Fibroblast of skin of scalp (primary cell): ENCODE measurements at regions not wholly inside any gene's neighbourhood (a gene's known extent, or its start where the extent isn't known, plus 50 kb on each side); places are given as distances from the start of the nearest gene placed in this dataset.

ENCODE experiments used
- DNase-seq: peaks from one replicate; pipeline ENCODE4 v3.0.0-alpha.2; 2013

GRCh38 chr16:62445909-62446308 is 409.7 kb upstream of the CDH8 start:
- peak; percentile 3 for DNase-seq

DNA sequence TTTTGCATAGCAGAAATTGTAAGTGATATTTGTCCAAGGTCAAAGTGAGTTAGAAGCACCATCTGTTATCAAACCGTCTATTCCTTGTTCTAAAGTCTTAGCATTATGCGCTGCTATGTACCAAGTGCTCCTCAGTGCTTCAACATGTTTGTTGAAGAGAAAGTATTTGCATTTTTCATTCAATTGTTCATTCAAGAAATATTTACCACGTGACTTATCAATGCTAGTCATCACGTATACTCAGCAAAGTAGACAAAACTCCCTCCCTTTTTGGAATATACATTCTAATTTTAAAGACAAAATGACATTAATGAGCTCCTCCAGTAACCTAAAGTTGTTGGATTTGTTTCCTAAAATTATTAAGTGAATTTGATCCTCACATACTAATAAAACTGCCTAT is 388.0 kb upstream of the CDH8 start:
- DNase-seq, result no peak

DNA sequence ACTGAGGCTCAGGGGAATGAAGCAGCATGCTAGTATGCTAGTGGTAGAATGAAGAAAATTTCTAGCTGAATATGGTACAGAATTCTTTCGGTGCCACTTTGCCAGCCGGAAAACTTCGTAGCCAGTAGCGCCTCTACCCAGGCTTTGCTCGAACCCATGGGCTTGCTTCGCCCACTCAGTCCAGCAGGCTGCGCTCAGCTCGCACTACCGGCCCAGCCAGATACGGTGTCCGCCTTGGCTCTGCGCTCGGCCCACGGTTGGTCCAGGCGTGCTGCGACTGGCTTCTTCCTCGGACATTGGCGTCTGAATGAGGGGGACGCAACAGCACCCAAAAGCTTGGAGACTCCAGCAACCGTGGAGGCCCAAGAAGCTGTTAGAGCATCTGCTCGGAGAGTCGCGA is 372.5 kb upstream of the CDH8 start:
- DNase-seq, result no peak

- DNase-seq, result no peak
Observed at GRCh38 chr16:62406387-62406786, 370.1 kb upstream of the CDH8 start.

- DNase-seq, result no peak
Observed at GRCh38 chr16:62404842-62405611, 368.8 kb upstream of the CDH8 start.

- DNase-seq, result no peak
Observed at GRCh38 chr16:62392698-62393097, 356.5 kb upstream of the CDH8 start.

DNA sequence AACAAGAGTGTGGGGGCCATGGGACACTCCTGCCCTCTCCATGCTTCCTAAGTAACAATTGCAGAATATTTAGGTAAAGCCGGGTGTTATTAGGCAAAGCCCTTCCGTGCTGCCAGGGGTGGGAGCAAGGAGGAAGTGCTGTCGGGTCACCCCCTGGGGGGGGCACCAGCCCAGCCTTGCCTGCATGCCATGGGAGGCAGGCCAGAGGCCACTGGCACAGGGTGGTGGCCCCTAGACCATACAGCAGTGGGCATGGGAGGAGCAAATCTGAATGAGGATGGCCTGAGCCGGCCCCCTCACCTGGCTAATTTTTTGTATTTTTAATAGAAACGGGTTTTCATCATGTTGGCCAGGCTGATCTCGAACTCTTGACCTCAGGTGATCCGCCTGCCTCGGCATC is 355.7 kb upstream of the CDH8 start:
- DNase-seq, result no peak

DNA sequence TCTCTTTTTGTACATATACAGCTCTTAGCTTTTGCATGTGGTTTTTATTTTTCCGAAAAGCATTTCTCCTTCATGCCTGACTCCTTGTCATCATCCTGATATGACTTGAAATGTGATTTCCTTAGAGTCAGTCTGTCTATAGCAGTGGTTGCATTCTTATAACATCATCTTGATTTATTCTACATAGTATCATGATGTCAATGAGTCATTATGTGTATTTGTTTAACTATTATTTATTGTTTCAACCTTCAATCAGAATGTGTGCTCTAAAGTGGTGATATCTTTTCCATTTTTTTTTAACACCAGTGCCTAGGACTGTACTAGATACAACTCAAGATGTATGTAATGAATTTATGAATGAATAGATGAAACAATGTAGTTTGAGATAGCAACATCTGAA is 354.9 kb upstream of the CDH8 start:
- DNase-seq, result no peak

DNA sequence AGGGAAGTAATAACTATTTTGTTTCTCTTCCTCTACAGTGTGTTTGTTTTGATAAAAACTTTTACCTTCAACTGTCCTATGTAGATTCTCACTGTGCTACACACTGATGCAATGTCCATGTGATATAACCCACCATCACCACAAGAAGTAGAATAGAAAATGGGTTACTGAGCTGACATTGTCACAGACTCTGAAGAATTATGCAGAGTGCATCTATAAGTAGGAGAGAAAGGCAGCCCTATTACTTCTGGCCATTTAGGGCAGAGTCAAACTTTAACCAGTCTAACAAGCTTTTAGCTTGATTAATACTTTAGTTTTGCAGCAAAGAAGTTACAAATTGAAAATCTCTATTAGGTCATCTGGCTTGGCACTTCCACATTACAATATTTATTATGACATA is 354.0 kb upstream of the CDH8 start:
- DNase-seq, result no peak

- DNase-seq, result no peak
Observed at GRCh38 chr16:62386411-62386810, 350.2 kb upstream of the CDH8 start.

- DNase-seq, result no peak
Observed at GRCh38 chr16:62383941-62384340, 347.7 kb upstream of the CDH8 start.

DNA sequence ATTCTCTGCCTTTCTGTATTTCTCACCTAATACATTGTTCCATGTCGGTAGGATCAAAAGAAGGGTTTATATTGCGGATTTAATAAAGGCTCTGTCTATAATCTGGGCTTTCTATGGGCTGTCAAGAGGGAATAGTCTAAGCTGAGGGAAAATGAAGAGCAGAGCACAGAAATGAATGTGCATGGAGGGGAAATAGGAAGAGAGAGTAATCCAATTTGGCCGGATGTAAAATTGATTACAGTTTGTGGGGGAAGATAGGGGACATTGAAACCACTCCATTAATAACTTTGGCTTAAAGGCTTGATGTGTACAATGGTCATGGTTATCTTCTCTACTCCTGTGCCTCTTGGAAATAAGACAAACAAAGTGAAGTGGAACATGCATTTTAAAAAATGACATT is 334.2 kb upstream of the CDH8 start:
- DNase-seq, result no peak

- DNase-seq, result peak; percentile 0
Observed at GRCh38 chr16:62363501-62363900, 327.3 kb upstream of the CDH8 start.

- DNase-seq, result no peak
Observed at GRCh38 chr16:62353355-62353754, 317.1 kb upstream of the CDH8 start.

DNA sequence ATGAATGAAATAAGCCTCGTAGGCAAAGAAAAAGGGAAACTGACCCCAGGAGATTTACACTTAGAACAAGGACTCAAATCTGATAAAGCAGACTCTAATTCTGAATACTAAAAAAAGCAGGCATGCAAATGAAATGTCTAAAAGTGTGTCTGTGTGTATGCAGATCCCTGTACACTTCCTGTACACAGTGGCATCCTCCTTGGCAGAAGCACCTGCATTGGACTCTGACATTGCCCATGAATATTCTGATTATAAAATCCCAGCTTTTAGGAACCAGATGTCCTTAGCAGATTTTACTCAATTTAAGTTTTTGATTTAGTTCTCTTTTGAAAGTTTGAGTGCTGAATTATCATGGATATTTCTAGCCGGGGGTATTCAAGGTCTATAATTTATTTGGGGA is 306.0 kb upstream of the CDH8 start:
- no peak for DNase-seq

- no peak for DNase-seq
Observed at GRCh38 chr16:62335356-62335755, 299.1 kb upstream of the CDH8 start.

DNA sequence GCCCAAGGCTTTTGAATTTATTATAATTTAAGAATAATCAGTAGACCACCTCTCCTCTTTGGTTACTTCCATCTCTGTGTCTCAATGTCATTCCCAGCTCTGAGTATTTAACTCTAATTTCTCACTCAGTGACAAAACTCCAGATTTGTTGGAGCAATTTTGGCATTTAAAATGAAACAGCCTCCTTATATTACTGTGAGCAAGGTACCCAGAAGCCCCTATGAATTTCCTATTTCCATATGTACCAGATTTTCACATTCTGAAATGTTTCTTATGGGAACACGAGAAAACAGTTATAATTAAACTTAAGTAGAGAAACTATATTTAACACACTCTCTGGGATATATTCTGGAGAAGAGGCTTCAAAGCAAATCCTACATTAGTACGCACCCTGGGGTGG is 285.4 kb upstream of the CDH8 start:
- DNase-seq, result no peak

GRCh38 chr16:62298600-62298999 is 262.4 kb upstream of the CDH8 start:
- no peak for DNase-seq

- no peak for DNase-seq
Observed at GRCh38 chr16:62294213-62294972, 258.2 kb upstream of the CDH8 start.

DNA sequence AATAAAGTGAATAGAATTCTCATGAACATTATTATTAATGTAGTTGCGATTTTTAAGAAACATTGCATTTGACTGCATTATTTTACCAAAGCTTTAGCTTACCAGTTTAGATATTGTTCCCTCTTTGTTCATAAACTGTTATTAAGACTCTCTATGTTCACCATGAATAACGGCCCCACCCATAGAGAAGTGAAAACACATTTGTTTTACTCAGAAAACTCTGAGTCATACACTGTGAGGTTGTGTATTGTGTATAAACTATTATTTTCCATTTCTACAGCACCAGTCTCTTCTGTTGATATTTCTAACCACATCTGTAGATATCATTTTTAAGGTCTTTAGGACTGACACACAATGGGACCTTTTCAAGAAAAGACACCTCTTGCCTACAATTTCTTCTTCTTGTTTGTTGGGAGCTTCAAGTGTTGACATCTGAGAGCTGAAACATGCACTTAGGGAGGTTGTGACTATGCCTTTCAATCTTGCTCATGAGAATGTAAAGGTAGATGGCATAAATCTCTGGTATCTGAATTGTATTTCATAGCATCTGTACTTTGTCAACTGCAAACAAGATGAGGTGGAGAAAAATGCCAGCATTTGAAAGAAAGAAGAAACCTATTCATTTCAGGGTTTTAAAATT is 252.9 kb upstream of the CDH8 start:
- DNase-seq, result no peak

- no peak for DNase-seq
Observed at GRCh38 chr16:62280506-62280905, 244.3 kb upstream of the CDH8 start.

- no peak for DNase-seq
Observed at GRCh38 chr16:62277942-62278341, 241.7 kb upstream of the CDH8 start.

- DNase-seq, result no peak
Observed at GRCh38 chr16:62276637-62277036, 240.4 kb upstream of the CDH8 start.

DNA sequence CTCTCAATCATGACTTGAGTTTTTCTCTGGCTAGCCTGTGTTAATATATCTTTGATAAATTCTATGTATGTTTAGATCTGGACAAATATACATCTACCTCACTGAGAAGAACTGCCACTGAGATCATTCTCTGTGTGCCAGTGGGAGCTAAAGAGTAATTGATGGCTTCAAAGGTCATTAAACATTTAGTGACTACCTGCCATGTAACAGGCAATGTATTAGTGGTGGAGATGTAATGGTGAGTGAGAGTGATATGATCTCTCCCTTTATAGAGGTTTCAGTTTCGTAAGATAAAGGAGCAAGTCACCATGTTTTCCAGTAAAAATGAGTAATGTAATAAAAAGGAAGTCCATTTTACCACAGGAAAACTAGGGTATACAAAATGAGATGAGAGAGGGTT is 235.8 kb upstream of the CDH8 start:
- no peak for DNase-seq
